HL-60 (cell line): ENCODE measurements at regions not wholly inside any gene's neighbourhood (a gene's known extent, or its start where the extent isn't known, plus 50 kb on each side); places are given as distances from the start of the nearest gene placed in this dataset.

Source experiments
- CTCF ChIP-seq: IDR thresholded peaks from one replicate; pipeline ENCODE4 v1.5.1; 2011; ENCODE audit warnings: low read length, control low read depth, inconsistent platforms; ENCODE audit not compliant: insufficient read depth
- POLR2AphosphoS5 ChIP-seq: IDR thresholded peaks from 2 replicates; pipeline ENCODE4 v1.6.1; 2012; ENCODE audit warnings: low read depth

GRCh38 chr18:57864615-57865121 lies 61.6 kb upstream of the ATP8B1 start:
- TF ChIP-seq CTCF, result no peak
- no peak for TF ChIP-seq POLR2AphosphoS5
